ENCODE measurements at regions not wholly inside any gene's neighbourhood (a gene's known extent, or its start where the extent isn't known, plus 50 kb on each side); places are given as distances from the start of the nearest gene placed in this dataset.

DNA sequence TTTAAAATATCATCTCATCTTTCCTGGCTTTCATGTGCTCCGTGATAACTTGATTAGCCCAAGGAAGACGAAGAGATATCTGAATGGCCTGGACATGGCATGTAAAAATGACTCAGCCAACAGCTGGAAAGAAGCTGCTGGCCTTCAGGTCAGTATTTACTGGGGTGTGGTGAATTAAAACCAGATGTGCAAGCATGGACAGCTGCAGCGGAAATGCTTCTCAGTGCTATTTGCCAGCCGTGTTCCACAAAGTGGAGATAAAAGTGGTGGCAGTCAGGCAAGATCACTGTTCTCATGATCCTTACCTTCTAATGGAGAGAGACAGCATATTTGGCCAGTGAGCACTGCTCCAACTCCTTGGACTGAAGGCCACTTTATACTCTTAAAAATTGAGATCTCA lies 203.1 kb upstream of the VSTM2A start:
- Histone ChIP-seq H3K9ac (ENCODE audit: low read depth, low read length) (peak overlapping the region; percentile 9), H3K36me3 (ENCODE audit: insufficient read depth, low read length) (no peaks in the 10 kb centered on the region), H3K4me2 (ENCODE audit: low read length) (peak overlapping the region; percentile 58), H3K27me3 (ENCODE audit: control insufficient read depth, insufficient read depth, low read length) (no peaks in the 10 kb centered on the region), H3K9me3 (replicated peaks; ENCODE audit: low read length) (no peaks in the 10 kb centered on the region), H3K4me1 (ENCODE audit: control insufficient read depth, insufficient read depth, low read length) (peaks cover 28% of the 10 kb centered on the region), H3K4me3 (ENCODE audit: low read length) (no peak overlapping the region)

GRCh38 chr7:54342458-54342857 lies 199.7 kb upstream of the VSTM2A start:
- H3K4me3 ChIP-seq (ENCODE audit: low read length) = no peak overlapping the region

DNA sequence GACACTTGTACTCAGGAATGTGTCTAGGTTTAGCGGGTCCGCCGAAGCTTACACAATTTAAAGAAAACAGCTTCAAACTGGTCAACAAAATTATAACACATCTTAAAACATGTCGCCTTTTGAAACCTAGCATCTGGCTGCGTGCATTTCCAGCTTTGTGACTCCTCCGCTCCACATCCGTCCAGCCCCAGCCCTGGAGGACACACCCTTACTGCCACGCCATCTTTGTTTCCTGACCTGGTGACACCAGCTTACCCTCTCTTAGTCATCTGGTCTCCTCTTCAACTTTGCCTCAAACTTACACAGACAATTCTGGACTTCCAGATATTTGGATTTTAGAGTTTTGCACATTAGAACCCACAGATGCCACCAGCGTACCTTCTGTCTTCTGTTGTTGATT lies 198.7 kb upstream of the VSTM2A start:
- Histone ChIP-seq H3K9me3 (replicated peaks; ENCODE audit: low read length) (no peaks in the 10 kb centered on the region), H3K9ac (ENCODE audit: low read depth, low read length) (no peak overlapping the region), H3K4me3 (ENCODE audit: low read length) (no peak overlapping the region), H3K36me3 (ENCODE audit: insufficient read depth, low read length) (no peaks in the 10 kb centered on the region), H3K4me1 (ENCODE audit: control insufficient read depth, insufficient read depth, low read length) (peaks cover 20% of the 10 kb centered on the region), H3K27me3 (ENCODE audit: control insufficient read depth, insufficient read depth, low read length) (no peaks in the 10 kb centered on the region), H3K4me2 (ENCODE audit: low read length) (no peak overlapping the region)

More at GRCh38 chr7:54342458-54342857, 199.7 kb upstream of the VSTM2A start:
- H3K4me2 ChIP-seq (ENCODE audit: low read length) = no peak overlapping the region
- no peaks in the 10 kb centered on the region for H3K27me3 ChIP-seq (ENCODE audit: control insufficient read depth, insufficient read depth, low read length)
- no peaks in the 10 kb centered on the region for H3K9me3 ChIP-seq (replicated peaks; ENCODE audit: low read length)
- H3K9ac ChIP-seq (ENCODE audit: low read depth, low read length) = no peak overlapping the region
- H3K36me3 ChIP-seq (ENCODE audit: insufficient read depth, low read length) = no peaks in the 10 kb centered on the region
- peaks cover 28% of the 10 kb centered on the region for H3K4me1 ChIP-seq (ENCODE audit: control insufficient read depth, insufficient read depth, low read length)

DNA sequence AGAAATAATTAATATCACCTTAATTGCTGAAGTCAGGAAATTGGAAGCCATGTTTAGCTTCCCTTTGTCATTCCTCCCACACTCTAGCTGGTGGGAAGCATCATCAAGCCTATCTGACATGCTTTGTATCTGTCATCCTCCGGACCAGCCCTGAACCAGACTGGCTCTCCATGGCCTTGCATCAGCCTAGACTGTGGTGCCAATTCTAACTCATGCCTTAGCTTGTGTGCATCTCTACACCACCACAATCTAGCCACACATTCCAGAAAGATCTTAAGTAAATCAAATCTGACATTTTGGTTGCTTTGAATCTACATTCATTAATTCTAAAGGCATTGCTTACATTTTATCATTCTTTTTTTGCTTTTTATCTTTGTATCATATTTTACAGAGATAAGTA lies 196.4 kb upstream of the VSTM2A start:
- Histone ChIP-seq H3K9ac (ENCODE audit: low read depth, low read length) (no peak overlapping the region), H3K27me3 (ENCODE audit: control insufficient read depth, insufficient read depth, low read length) (no peaks in the 10 kb centered on the region)

GRCh38 chr7:54349229-54349628 lies 192.9 kb upstream of the VSTM2A start:
- no peaks in the 10 kb centered on the region for H3K27me3 ChIP-seq (ENCODE audit: control insufficient read depth, insufficient read depth, low read length)
- no peaks in the 10 kb centered on the region for H3K9me3 ChIP-seq (replicated peaks; ENCODE audit: low read length)
- H3K4me3 ChIP-seq (ENCODE audit: low read length) = no peak overlapping the region
- peaks cover 15% of the 10 kb centered on the region for H3K4me1 ChIP-seq (ENCODE audit: control insufficient read depth, insufficient read depth, low read length)
- peak overlapping the region; percentile 19 for H3K4me2 ChIP-seq (ENCODE audit: low read length)
- H3K9ac ChIP-seq (ENCODE audit: low read depth, low read length) = peak overlapping the region; percentile 14
- H3K36me3 ChIP-seq (ENCODE audit: insufficient read depth, low read length) = no peaks in the 10 kb centered on the region

More for the DNA sequence above, 196.4 kb upstream of the VSTM2A start:
- H3K4me3 ChIP-seq (ENCODE audit: low read length) = no peak overlapping the region
- H3K4me1 ChIP-seq (ENCODE audit: control insufficient read depth, insufficient read depth, low read length) = peaks cover 15% of the 10 kb centered on the region
- H3K4me2 ChIP-seq (ENCODE audit: low read length) = no peak overlapping the region
- no peaks in the 10 kb centered on the region for H3K9me3 ChIP-seq (replicated peaks; ENCODE audit: low read length)
- H3K36me3 ChIP-seq (ENCODE audit: insufficient read depth, low read length) = no peaks in the 10 kb centered on the region

DNA sequence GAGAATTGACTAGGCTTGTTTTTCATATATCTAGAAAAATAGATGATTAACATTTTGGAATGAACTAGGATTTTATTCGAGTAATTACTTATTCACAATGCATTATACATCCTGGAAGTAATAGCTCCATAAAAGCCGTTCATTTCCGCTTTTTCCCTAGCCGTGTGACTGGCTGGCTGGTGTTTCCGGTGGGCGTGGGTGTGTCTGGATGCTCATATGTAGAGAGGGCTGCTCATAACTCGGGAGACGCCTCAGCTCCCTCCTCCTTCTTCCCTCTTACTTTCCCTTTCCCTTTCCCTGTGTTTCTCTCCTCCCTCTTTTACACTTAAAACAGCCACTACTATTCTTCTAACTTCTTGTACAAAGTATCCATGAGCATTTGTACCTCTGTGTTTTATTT lies 187.7 kb upstream of the VSTM2A start:
- no peak overlapping the region for H3K9ac ChIP-seq (ENCODE audit: low read depth, low read length)
- H3K36me3 ChIP-seq (ENCODE audit: insufficient read depth, low read length) = no peaks in the 10 kb centered on the region
- H3K27me3 ChIP-seq (ENCODE audit: control insufficient read depth, insufficient read depth, low read length) = no peaks in the 10 kb centered on the region
- no peaks in the 10 kb centered on the region for H3K9me3 ChIP-seq (replicated peaks; ENCODE audit: low read length)
- H3K4me1 ChIP-seq (ENCODE audit: control insufficient read depth, insufficient read depth, low read length) = peaks cover 7% of the 10 kb centered on the region
- no peak overlapping the region for H3K4me2 ChIP-seq (ENCODE audit: low read length)
- H3K4me3 ChIP-seq (ENCODE audit: low read length) = no peak overlapping the region

DNA sequence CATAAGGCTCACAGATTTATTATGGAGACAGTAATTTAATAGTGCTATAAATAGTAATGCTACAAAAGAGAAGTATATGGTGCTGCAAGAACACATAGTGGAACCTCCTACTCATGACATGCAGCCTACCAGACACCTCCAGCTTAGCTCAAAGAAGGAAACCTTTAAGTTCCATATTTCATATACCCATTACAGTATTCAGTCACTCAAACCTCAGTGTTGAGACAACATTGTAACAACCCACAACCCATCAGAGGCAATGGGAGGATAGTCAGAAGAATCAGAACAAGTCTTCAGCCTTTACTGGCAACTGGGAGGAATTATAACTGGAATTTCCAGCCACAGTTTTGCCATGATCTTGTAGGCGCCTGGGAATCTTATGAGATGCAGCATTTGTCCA lies 186.3 kb upstream of the VSTM2A start:
- H3K4me3 ChIP-seq (ENCODE audit: low read length) = no peak overlapping the region
- H3K9me3 ChIP-seq (replicated peaks; ENCODE audit: low read length) = no peaks in the 10 kb centered on the region
- no peaks in the 10 kb centered on the region for H3K4me1 ChIP-seq (ENCODE audit: control insufficient read depth, insufficient read depth, low read length)
- no peaks in the 10 kb centered on the region for H3K27me3 ChIP-seq (ENCODE audit: control insufficient read depth, insufficient read depth, low read length)
- H3K4me2 ChIP-seq (ENCODE audit: low read length) = no peak overlapping the region
- no peaks in the 10 kb centered on the region for H3K36me3 ChIP-seq (ENCODE audit: insufficient read depth, low read length)
- no peak overlapping the region for H3K9ac ChIP-seq (ENCODE audit: low read depth, low read length)

DNA sequence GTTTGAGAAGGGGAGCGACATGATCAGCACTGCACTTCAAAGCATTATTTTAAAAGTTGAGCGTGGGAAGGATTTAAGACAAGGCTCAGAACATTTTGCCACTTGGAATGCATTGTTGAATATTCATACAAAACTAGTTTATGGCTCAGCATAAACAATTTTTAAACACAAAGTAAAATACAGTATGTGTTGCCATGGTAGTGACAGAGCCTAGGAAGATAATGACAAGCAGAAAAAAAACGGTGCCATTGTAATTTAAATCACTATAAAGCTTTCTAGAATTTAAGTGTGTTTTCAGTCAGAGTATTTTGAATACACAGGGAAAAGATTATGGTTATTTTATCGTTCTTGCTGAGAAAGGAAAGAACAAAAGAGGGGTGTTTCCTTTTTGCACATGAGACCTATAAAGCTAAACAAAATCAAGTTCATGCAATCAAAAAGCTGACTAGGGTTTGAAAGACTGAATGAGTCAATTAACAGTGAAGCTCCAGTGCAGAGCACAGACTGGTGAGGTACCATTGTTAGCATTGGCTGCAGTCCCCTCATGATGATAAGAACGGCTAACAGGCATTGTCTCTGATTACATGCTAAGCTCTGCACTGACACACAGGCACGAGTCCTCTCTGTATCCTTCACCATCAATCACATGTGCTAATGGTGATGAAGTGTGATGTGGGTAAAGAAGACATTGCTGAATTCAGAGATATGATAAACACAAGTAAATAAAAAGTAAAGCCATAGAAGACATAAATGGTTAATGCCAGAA lies 181.9 kb upstream of the VSTM2A start:
- H3K4me2 ChIP-seq (ENCODE audit: low read length) = no peak overlapping the region
- H3K9me3 ChIP-seq (replicated peaks; ENCODE audit: low read length) = no peaks in the 10 kb centered on the region
- H3K9ac ChIP-seq (ENCODE audit: low read depth, low read length) = no peak overlapping the region

DNA sequence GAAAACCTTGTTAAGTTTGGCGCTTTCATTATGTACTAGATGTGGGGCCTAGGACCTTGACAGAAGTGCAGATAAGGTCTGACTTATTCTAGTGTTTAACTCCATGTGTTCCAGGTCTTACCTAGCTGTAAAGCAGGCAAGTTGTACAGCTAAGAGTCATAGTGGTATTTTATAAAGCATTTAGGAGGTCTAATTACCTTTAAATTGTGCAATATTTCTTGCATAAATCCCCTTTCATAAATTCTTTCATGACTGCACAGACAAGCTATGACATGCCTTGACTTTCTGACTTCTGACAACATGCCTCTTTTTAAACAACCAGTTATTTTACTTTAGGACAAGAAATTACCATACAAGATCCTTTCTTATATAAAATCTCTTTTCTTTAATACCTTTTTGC lies 151.6 kb upstream of the VSTM2A start:
- no peaks in the 10 kb centered on the region for H3K9me3 ChIP-seq (replicated peaks; ENCODE audit: low read length)
- no peak overlapping the region for H3K4me2 ChIP-seq (ENCODE audit: low read length)
- H3K27me3 ChIP-seq (ENCODE audit: control insufficient read depth, insufficient read depth, low read length) = no peaks in the 10 kb centered on the region
- no peaks in the 10 kb centered on the region for H3K36me3 ChIP-seq (ENCODE audit: insufficient read depth, low read length)
- no peak overlapping the region for H3K9ac ChIP-seq (ENCODE audit: low read depth, low read length)
- no peak overlapping the region for H3K4me3 ChIP-seq (ENCODE audit: low read length)
- H3K4me1 ChIP-seq (ENCODE audit: control insufficient read depth, insufficient read depth, low read length) = peaks cover 2% of the 10 kb centered on the region

More for the DNA sequence above, 181.9 kb upstream of the VSTM2A start:
- Histone ChIP-seq H3K4me3 (ENCODE audit: low read length) (no peak overlapping the region), H3K36me3 (ENCODE audit: insufficient read depth, low read length) (no peaks in the 10 kb centered on the region), H3K27me3 (ENCODE audit: control insufficient read depth, insufficient read depth, low read length) (no peaks in the 10 kb centered on the region), H3K4me1 (ENCODE audit: control insufficient read depth, insufficient read depth, low read length) (no peaks in the 10 kb centered on the region)

DNA sequence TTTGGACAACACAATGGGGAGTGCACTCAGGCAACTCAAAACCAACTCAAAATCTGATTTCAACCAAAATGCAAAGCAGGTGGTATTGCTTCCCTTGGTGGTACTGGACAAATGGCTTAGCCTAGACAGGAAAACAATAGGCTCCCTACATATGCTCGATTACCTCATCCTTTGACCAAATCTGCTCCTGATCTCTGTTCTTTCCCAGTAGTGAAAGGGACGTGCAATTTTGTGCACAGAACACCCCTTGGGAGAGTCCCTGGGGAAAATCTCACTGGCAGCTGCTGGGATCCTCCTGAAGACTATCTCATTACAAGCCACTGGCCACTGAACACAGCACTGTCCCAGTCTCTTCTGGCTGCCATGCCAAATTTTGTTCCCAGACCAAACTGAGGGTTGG lies 149.2 kb upstream of the VSTM2A start:
- H3K4me3 ChIP-seq (ENCODE audit: low read length) = no peak overlapping the region
- no peaks in the 10 kb centered on the region for H3K9me3 ChIP-seq (replicated peaks; ENCODE audit: low read length)
- no peak overlapping the region for H3K9ac ChIP-seq (ENCODE audit: low read depth, low read length)
- no peaks in the 10 kb centered on the region for H3K36me3 ChIP-seq (ENCODE audit: insufficient read depth, low read length)
- H3K27me3 ChIP-seq (ENCODE audit: control insufficient read depth, insufficient read depth, low read length) = no peaks in the 10 kb centered on the region
- H3K4me2 ChIP-seq (ENCODE audit: low read length) = no peak overlapping the region
- H3K4me1 ChIP-seq (ENCODE audit: control insufficient read depth, insufficient read depth, low read length) = no peaks in the 10 kb centered on the region

DNA sequence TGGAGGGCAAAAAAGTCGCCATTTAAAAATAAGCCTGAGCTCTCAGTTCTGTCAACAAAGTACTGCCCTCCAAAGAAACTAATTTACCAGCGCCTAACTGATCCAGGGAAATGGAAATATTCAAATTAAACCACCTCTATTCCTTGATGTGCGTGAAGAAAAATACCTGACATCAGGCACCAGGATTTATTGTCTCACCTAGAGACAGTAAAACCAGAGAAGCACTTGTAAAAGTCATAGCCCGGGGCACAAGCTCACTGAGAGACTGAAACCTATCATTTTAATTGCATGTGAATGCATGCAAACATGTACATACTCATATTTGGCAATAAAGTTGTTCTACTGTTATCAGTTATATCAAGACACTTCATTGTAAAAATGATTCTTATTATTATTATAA lies 147.3 kb upstream of the VSTM2A start:
- Histone ChIP-seq H3K4me1 (ENCODE audit: control insufficient read depth, insufficient read depth, low read length) (no peaks in the 10 kb centered on the region), H3K36me3 (ENCODE audit: insufficient read depth, low read length) (no peaks in the 10 kb centered on the region), H3K4me3 (ENCODE audit: low read length) (no peak overlapping the region), H3K9ac (ENCODE audit: low read depth, low read length) (no peak overlapping the region), H3K27me3 (ENCODE audit: control insufficient read depth, insufficient read depth, low read length) (no peaks in the 10 kb centered on the region), H3K4me2 (ENCODE audit: low read length) (no peak overlapping the region), H3K9me3 (replicated peaks; ENCODE audit: low read length) (no peaks in the 10 kb centered on the region)

All from skeletal muscle satellite cell (primary cell).